Cardiac muscle cell (in vitro differentiated cells and primary cell): ENCODE measurements at regions not wholly inside any gene's neighbourhood (a gene's known extent, or its start where the extent isn't known, plus 50 kb on each side); places are given as distances from the start of the nearest gene placed in this dataset.

ENCODE experiments used
- DNase-seq, 2 donors: peaks; one replicate each; pipeline versions ENCODE4 v3.0.0 to v3.0.0-alpha.2; 2010 to 2017; ENCODE audit warnings: low read depth in 1 of 2, low spot score in 1 of 2
- H3K27ac ChIP-seq: fragments of 200-600 bp; sonication (generic); 2 replicates; pipeline ENCODE4 v1.5.1; 2016
- H3K27me3 ChIP-seq: fragments of 200-600 bp; sonication (generic); 2 replicates; pipeline ENCODE4 v1.6.0; 2016; ENCODE audit warnings: control low read depth
- H3K36me3 ChIP-seq: fragments of 200-600 bp; sonication (generic); 2 replicates; pipeline ENCODE4 v1.5.1; 2016; ENCODE audit warnings: control low read depth
- H3K4me1 ChIP-seq: fragments of 200-600 bp; sonication (generic); 2 replicates; pipeline ENCODE4 v1.8.1; 2017; ENCODE audit warnings: low read depth, mild to moderate bottlenecking, mixed run types
- H3K4me3 ChIP-seq: fragments of 200-600 bp; sonication (generic); 2 replicates; pipeline ENCODE4 v1.5.1; 2016; ENCODE audit warnings: mild to moderate bottlenecking
- H3K9me3 ChIP-seq: fragments of 200-600 bp; sonication (generic); 2 replicates; pipeline ENCODE4 v1.5.1; 2017; ENCODE audit warnings: low read depth, mild to moderate bottlenecking, control low read depth
- TF ChIP-seq, protein P1 (sequence below): IDR thresholded peaks from 2 replicates; pipeline ENCODE4 v1.5.1; 2012; ENCODE audit warnings: low read depth, mild to moderate bottlenecking, low read length

- no peaks in the 10 kb centered on the region for H3K27me3 ChIP-seq
- TF ChIP-seq, protein P1, sequence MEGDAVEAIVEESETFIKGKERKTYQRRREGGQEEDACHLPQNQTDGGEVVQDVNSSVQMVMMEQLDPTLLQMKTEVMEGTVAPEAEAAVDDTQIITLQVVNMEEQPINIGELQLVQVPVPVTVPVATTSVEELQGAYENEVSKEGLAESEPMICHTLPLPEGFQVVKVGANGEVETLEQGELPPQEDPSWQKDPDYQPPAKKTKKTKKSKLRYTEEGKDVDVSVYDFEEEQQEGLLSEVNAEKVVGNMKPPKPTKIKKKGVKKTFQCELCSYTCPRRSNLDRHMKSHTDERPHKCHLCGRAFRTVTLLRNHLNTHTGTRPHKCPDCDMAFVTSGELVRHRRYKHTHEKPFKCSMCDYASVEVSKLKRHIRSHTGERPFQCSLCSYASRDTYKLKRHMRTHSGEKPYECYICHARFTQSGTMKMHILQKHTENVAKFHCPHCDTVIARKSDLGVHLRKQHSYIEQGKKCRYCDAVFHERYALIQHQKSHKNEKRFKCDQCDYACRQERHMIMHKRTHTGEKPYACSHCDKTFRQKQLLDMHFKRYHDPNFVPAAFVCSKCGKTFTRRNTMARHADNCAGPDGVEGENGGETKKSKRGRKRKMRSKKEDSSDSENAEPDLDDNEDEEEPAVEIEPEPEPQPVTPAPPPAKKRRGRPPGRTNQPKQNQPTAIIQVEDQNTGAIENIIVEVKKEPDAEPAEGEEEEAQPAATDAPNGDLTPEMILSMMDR: no peak
- H3K27ac ChIP-seq: no peak overlapping the region
- no peaks in the 10 kb centered on the region for H3K4me1 ChIP-seq
- H3K4me3 ChIP-seq: no peak overlapping the region
- no peak for DNase-seq
- no peaks in the 10 kb centered on the region for H3K36me3 ChIP-seq
- H3K9me3 ChIP-seq: no peaks in the 10 kb centered on the region
These were observed 374.8 kb downstream of the MAFB start for GRCh38 chr20:40314278-40314677.

DNA sequence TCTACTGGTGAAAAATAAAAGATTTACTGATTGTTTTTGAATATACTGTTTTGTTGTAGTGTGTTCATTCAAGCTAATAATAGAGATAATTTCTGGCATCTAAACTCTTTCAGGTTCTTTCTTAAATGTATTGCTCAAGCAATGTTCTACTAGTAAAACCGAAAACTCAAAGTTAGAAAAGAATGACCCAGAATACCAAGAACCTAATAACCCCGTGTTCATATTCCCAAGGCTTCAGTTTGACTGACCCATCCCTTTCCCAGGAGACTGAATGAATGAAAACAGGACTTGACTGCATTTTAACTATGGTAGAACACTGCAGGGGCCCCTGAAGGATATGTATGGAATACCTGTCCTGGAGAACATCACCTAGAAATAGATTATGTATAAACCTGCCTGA, 375.3 kb downstream of the MAFB start:
- H3K4me3 ChIP-seq: no peak overlapping the region
- no peaks in the 10 kb centered on the region for H3K4me1 ChIP-seq
- H3K27ac ChIP-seq: no peak overlapping the region
- H3K9me3 ChIP-seq: no peaks in the 10 kb centered on the region
- TF ChIP-seq, protein P1: no peak
- no peaks in the 10 kb centered on the region for H3K36me3 ChIP-seq
- no peaks in the 10 kb centered on the region for H3K27me3 ChIP-seq
- no peak for DNase-seq

GRCh38 chr20:40309731-40310130, 379.3 kb downstream of the MAFB start:
- Histone ChIP-seq H3K27ac (no peak overlapping the region), H3K36me3 (no peaks in the 10 kb centered on the region), H3K4me3 (no peak overlapping the region), H3K27me3 (no peaks in the 10 kb centered on the region), H3K4me1 (peaks cover 20% of the 10 kb centered on the region), H3K9me3 (no peaks in the 10 kb centered on the region)
- no peak for DNase-seq
- TF ChIP-seq, protein P1: no peak

DNA sequence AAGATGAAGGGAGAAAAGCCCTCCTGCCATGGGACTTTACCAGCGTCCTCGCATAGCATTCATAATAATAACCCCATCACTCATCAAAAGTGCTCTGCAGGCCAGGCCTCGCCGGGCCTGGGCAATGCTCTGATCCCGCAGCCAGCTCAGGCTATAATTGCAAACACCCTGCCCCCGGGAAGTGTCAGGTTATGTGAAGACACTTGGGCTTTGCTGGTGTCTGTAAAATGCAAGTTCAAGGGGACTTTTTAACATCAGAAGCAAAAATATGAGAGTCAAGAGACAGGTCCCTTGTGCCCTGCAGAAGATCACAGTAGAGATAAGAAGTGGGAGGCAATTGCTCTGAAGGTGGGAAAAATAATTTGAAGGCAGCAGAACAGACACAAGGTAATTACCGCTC, 381.0 kb downstream of the MAFB start:
- TF ChIP-seq, protein P1: no peak
- no peaks in the 10 kb centered on the region for H3K27me3 ChIP-seq
- peak in 1 of 2 donors; percentile 45 for DNase-seq

DNA sequence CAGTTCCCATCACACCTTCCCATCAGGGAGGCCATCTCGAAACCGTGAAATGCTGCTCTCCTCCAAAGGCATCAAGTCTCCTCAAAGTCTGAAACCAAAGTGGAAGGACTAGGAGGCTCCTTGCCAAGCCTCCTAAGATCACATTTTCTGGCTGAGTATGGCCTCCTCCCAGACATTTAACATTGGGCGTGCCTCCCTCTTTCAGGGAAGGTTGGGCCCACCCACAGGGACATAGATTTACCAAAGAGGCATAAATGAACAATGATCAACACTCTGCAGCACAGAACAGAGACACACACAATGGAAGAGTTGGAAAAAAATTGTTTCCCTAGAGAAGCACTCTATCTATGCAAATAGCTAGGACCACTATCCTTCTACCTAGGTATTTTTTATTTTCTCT, 381.8 kb downstream of the MAFB start:
- Histone ChIP-seq H3K27me3 (no peaks in the 10 kb centered on the region), H3K27ac (no peak overlapping the region), H3K36me3 (no peaks in the 10 kb centered on the region), H3K4me1 (peaks cover 20% of the 10 kb centered on the region), H3K9me3 (no peaks in the 10 kb centered on the region), H3K4me3 (no peak overlapping the region)
- TF ChIP-seq, protein P1: no peak
- no peak for DNase-seq

More for the DNA sequence above, 381.0 kb downstream of the MAFB start:
- H3K4me1 ChIP-seq: peaks cover 20% of the 10 kb centered on the region
- H3K27ac ChIP-seq: peak overlapping the region; percentile 73
- H3K36me3 ChIP-seq: no peaks in the 10 kb centered on the region
- H3K4me3 ChIP-seq: no peak overlapping the region
- no peaks in the 10 kb centered on the region for H3K9me3 ChIP-seq

GRCh38 chr20:40305303-40305702, 383.7 kb downstream of the MAFB start:
- no peak overlapping the region for H3K4me3 ChIP-seq
- TF ChIP-seq, protein P1: no peak
- H3K9me3 ChIP-seq: no peaks in the 10 kb centered on the region
- peaks cover 20% of the 10 kb centered on the region for H3K4me1 ChIP-seq
- H3K36me3 ChIP-seq: no peaks in the 10 kb centered on the region
- no peak overlapping the region for H3K27ac ChIP-seq
- no peaks in the 10 kb centered on the region for H3K27me3 ChIP-seq
- DNase-seq: peak in 1 of 2 donors; percentile 20
